HepG2 (cell line): ENCODE measurements at regions not wholly inside any gene's neighbourhood (a gene's known extent, or its start where the extent isn't known, plus 50 kb on each side); places are given as distances from the start of the nearest gene placed in this dataset.

ENCODE experiments used
- ATAC-seq: fragments of 200-7000 bp; cut with Tn5 transposase; 3 replicates; pipeline ENCODE4 v1.9.1; 2020; ENCODE audit warnings: mild to moderate bottlenecking, moderate library complexity
- BruUV-seq: library from RNA; stranded (reverse); fragments of 400-500 nt; replicated peaks from 2 replicates; lab custom pipeline; 2021; lab: Mats Ljungman, UMichigan
- CTCF ChIA-PET: fragments of 300-600 bp; formaldehyde crosslinking; extraction: SDS; loops from one replicate; lab custom pipeline; 2021; ENCODE audit warnings: low total read pairs, inconsistent platforms, low intra/inter-chr PET ratio; lab: Yijun Ruan, JAX
- POLR2A ChIA-PET: fragments of 350-600 bp; sonication (Branson Sonifier 250); formaldehyde crosslinking; loops from one replicate; lab custom pipeline; 2020; ENCODE audit warnings: antibody characterized with exemption, inconsistent platforms; lab: Yijun Ruan, JAX
- DNase-seq: peaks from one replicate; pipeline ENCODE4 v3.0.0-alpha.2; 2015; ENCODE audit warnings: low spot score
- FAIRE-seq: peaks from 3 replicates; lab custom pipeline; 2011; peaks lifted over from hg19 to GRCh38; lab: Jason Lieb, UNC
- H2AFZ ChIP-seq: one replicate; pipeline ENCODE4 v1.6.1; 2011; ENCODE audit warnings: low read length, inconsistent platforms
- H3K27ac ChIP-seq: fragments of 300-600 bp; 3 replicates; pipeline ENCODE4 v1.8.0; 2011; ENCODE audit warnings: mixed run types, mild to moderate bottlenecking, mixed read lengths, low read length, inconsistent platforms; ENCODE audit not compliant: insufficient read depth; ENCODE audit errors: extremely low read length
- H3K27me3 ChIP-seq, 2 experiments: fragments of 200-600 bp in 1 of 2; 2 replicates in 1 of 2; 3 replicates in 1 of 2; pipeline versions ENCODE4 v1.6.0 to v1.8.0; 2011; ENCODE audit warnings: low read length in 2 of 2, mild to moderate bottlenecking in 2 of 2, moderate library complexity in 2 of 2, inconsistent platforms in 1 of 2; ENCODE audit not compliant: insufficient read depth in 2 of 2, control insufficient read depth in 1 of 2
- H3K36me3 ChIP-seq, 2 experiments: fragments of 200-600 bp in 1 of 2; replicated peaks in 1 of 2; 2 replicates in 1 of 2; 3 replicates in 1 of 2; pipeline versions ENCODE4 v1.5.1 to v1.8.0; 2011; ENCODE audit warnings: low read length in 2 of 2, inconsistent platforms in 1 of 2; ENCODE audit not compliant: insufficient read depth in 2 of 2, control insufficient read depth in 1 of 2
- H3K4me1 ChIP-seq: 2 replicates; pipeline ENCODE4 v1.5.1; 2012; ENCODE audit warnings: low read length, inconsistent platforms; ENCODE audit not compliant: insufficient read depth
- H3K4me2 ChIP-seq: 2 replicates; pipeline ENCODE4 v1.6.0; 2011; ENCODE audit warnings: low read depth, low read length, inconsistent platforms
- H3K4me3 ChIP-seq, 3 experiments: fragments of 200-600 bp in 1 of 3; sonication (generic), shearing (Covaris generic) in 1 of 3; replicated peaks in 1 of 3; 2 replicates each; pipeline ENCODE4 v1.5.1; 2011 to 2016; ENCODE audit warnings: low read length in 3 of 3, inconsistent platforms in 2 of 3, low read depth in 2 of 3, mild to moderate bottlenecking in 2 of 3, control low read depth in 1 of 3, mixed read lengths in 1 of 3; ENCODE audit not compliant: insufficient read depth in 1 of 3
- H3K79me2 ChIP-seq: one replicate; pipeline ENCODE4 v1.6.1; 2011; ENCODE audit warnings: low read length, inconsistent platforms; ENCODE audit not compliant: insufficient read depth
- H3K9ac ChIP-seq: 2 replicates; pipeline ENCODE4 v1.6.0; 2011; ENCODE audit warnings: mild to moderate bottlenecking, low read depth, low read length, inconsistent platforms; ENCODE audit not compliant: insufficient read depth
- H3K9me3 ChIP-seq: 2 replicates; pipeline ENCODE4 v1.5.1; 2012; ENCODE audit warnings: mild to moderate bottlenecking, low read length
- H4K20me1 ChIP-seq: 2 replicates; pipeline ENCODE4 v1.6.0; 2011; ENCODE audit warnings: inconsistent platforms, mild to moderate bottlenecking, low read length, moderate library complexity; ENCODE audit not compliant: insufficient read depth
- ASH2L ChIP-seq: fragments of 300-600, 200-600 bp; sonication (generic); IDR thresholded peaks from 2 replicates; pipeline ENCODE4 v1.7.0; 2017; ENCODE audit warnings: low read depth, mild to moderate bottlenecking, moderate library complexity, mixed read lengths, low read length; ENCODE audit not compliant: insufficient read length
- BCL6 ChIP-seq: IDR thresholded peaks from 2 replicates; pipeline ENCODE4 v1.6.1; 2016; ENCODE audit warnings: missing genetic modification reagents, missing compliant biosample characterization
- CTCF ChIP-seq: sonication (generic); formaldehyde crosslinking; IDR thresholded peaks from 2 replicates; pipeline ENCODE4 v1.5.0; 2020; ENCODE audit warnings: mild to moderate bottlenecking, missing genetic modification reagents, moderate library complexity
- DMAP1 ChIP-seq: IDR thresholded peaks from 2 replicates; pipeline ENCODE4 v1.6.1; 2016
- ESRRA ChIP-seq: sonication (generic); formaldehyde crosslinking; IDR thresholded peaks from 2 replicates; pipeline ENCODE4 v1.5.1; 2020; ENCODE audit warnings: mild to moderate bottlenecking, low read depth, missing genetic modification reagents
- HMGXB4 ChIP-seq, 2 experiments: sonication (generic) in 1 of 2; formaldehyde crosslinking in 1 of 2; IDR thresholded peaks; 2 replicates each; pipeline versions ENCODE4 v1.4.0 to v1.6.1; 2018 to 2020; ENCODE audit warnings: missing genetic modification reagents in 2 of 2, borderline replicate concordance in 1 of 2, low read depth in 1 of 2, mild to moderate bottlenecking in 1 of 2, missing biosample characterization in 1 of 2
- MAFG ChIP-seq: sonication (generic); formaldehyde crosslinking; IDR thresholded peaks from 2 replicates; pipeline ENCODE4 v1.5.1; 2020; ENCODE audit warnings: mild to moderate bottlenecking, missing genetic modification reagents
- NCOA1 ChIP-seq: sonication (generic); formaldehyde crosslinking; IDR thresholded peaks from 2 replicates; pipeline ENCODE4 v1.9.0; 2021; ENCODE audit warnings: missing genetic modification reagents
- NFYC ChIP-seq: IDR thresholded peaks from 2 replicates; pipeline ENCODE4 v1.6.1; 2016; ENCODE audit warnings: missing genetic modification reagents, missing compliant biosample characterization
- SIX4 ChIP-seq: sonication (generic); formaldehyde crosslinking; IDR thresholded peaks from 2 replicates; pipeline ENCODE4 v1.4.0; 2020; ENCODE audit warnings: missing genetic modification reagents
- THAP9 ChIP-seq: sonication (generic); formaldehyde crosslinking; IDR thresholded peaks from 2 replicates; pipeline ENCODE4; 2020; ENCODE audit warnings: missing genetic modification reagents, mild to moderate bottlenecking, borderline replicate concordance
- TIGD3 ChIP-seq: sonication (generic); formaldehyde crosslinking; IDR thresholded peaks from 2 replicates; pipeline ENCODE4 v1.5.1; 2020; ENCODE audit warnings: mild to moderate bottlenecking, missing genetic modification reagents, borderline replicate concordance
- TP53 ChIP-seq: sonication (generic); formaldehyde crosslinking; conservative IDR thresholded peaks from 2 replicates; pipeline ENCODE4 v1.4.0; 2020; ENCODE audit warnings: missing genetic modification reagents
- ZNF414 ChIP-seq: sonication (generic); formaldehyde crosslinking; IDR thresholded peaks from 2 replicates; pipeline ENCODE4 v1.5.0; 2020; ENCODE audit warnings: missing genetic modification reagents
- ZNF597 ChIP-seq: sonication (generic); formaldehyde crosslinking; IDR thresholded peaks from 2 replicates; pipeline ENCODE4 v1.5.0; 2020; ENCODE audit warnings: missing genetic modification reagents
- ZNF724P ChIP-seq: sonication (generic); formaldehyde crosslinking; IDR thresholded peaks from 2 replicates; pipeline ENCODE4 v1.8.0; 2022; ENCODE audit warnings: missing genetic modification reagents, borderline replicate concordance
- WGBS: methylation state at CpG from one replicate; pipeline ENCODE4 v1.1.6; 2017; ENCODE audit warnings: low lambda C conversion rate; 5-methylcytosine and 5-hydroxymethylcytosine counted together
- in situ Hi-C: cut with HindIII; loops from 2 replicates; pipeline ENCODE4 v1.10.0; 2017; ENCODE audit warnings: low pct_unique_long_range_greater_than_20kb; ENCODE audit not compliant: extremely low pct_ligation_motif_present
- intact Hi-C: fragments of 100-400 bp; cut with micrococcal nuclease; formaldehyde crosslinking; loops from one replicate; pipeline ENCODE4 v1.10.0; 2022; ENCODE audit not compliant: unreplicated experiment

- Histone ChIP-seq H3K9me3 (no peaks in the 10 kb centered on the region), H2AFZ (no peak overlapping the region), H3K79me2 (no peaks in the 10 kb centered on the region), H3K9ac (no peak overlapping the region), H3K4me3 (no peak overlapping the region), H3K4me2 (no peak overlapping the region), H3K27ac (no peak overlapping the region), H3K27me3 (no peaks in the 10 kb centered on the region), H3K4me1 (peaks cover 9% of the 10 kb centered on the region; the same call in 1 of the 2 replicates), H4K20me1 (no peaks in the 10 kb centered on the region), H3K36me3 (no peaks in the 10 kb centered on the region)
- no TSS peak for BruUV-seq
- in situ Hi-C loops: no loop called here
- intact Hi-C loops: no loop called here
- TF ChIP-seq THAP9 (CRISPR knock-in tag) (no peak), ZNF724P (CRISPR knock-in tag) (no peak), ZNF414 (CRISPR knock-in tag) (no peak), TIGD3 (no peak), NFYC (no peak), BCL6 (CRISPR knock-in tag) (no peak), ZNF597 (CRISPR knock-in tag) (no peak), TP53 (CRISPR knock-in tag) (no peak), ASH2L (no peak), ESRRA (CRISPR knock-in tag) (no peak), SIX4 (no peak), HMGXB4 (CRISPR knock-in tag; IDR thresholded peaks at IDR 0.05; ENCODE audit: borderline replicate concordance in 1 of 2, low read depth in 1 of 2) (no peak), MAFG (CRISPR knock-in tag) (no peak), CTCF (CRISPR knock-in tag) (no peak), DMAP1 (no peak), NCOA1 (CRISPR knock-in tag) (no peak)
- ChIA-PET CTCF (no interaction called here), POLR2A (no interaction called here)
- DNase-seq (no peak), FAIRE-seq (no peak), ATAC-seq (no peak)
- 52% methylated on average over 3 of the region's 3 CpGs for WGBS
Measured at GRCh38 chr6:148222376-148222775, 120.3 kb upstream of the SASH1 start.
